Coronary artery (tissue), 2 donors: ENCODE measurements at regions not wholly inside any gene's neighbourhood (a gene's known extent, or its start where the extent isn't known, plus 50 kb on each side); places are given as distances from the start of the nearest gene placed in this dataset.

Experiments
- DNase-seq: peaks from one replicate; pipeline ENCODE4 v3.0.0-alpha.2; 2017; ENCODE audit warnings: low spot score
- H3K27ac ChIP-seq, 2 donors: fragments of 200-600 bp; sonication (generic); one replicate each; pipeline ENCODE4 v1.5.1; 2016 to 2019
- H3K4me3 ChIP-seq: fragments of 200-600 bp; sonication (generic); 2 replicates; pipeline ENCODE4 v1.5.1; 2016; ENCODE audit warnings: mild to moderate bottlenecking, moderate library complexity
- CTCF ChIP-seq: fragments of 200-600 bp; sonication (generic); IDR thresholded peaks from one replicate; pipeline ENCODE4 v1.5.1; 2019; ENCODE audit warnings: antibody characterized with exemption

- DNase-seq, result peak; percentile 41
- TF ChIP-seq CTCF, result no peak
- Histone ChIP-seq H3K4me3 (no peak overlapping the region), H3K27ac (no peak overlapping the region)
Measured at GRCh38 chr12:131494741-131495524, 216.0 kb upstream of the SFSWAP start.

GRCh38 chr12:131497966-131498365 is 212.9 kb upstream of the SFSWAP start:
- H3K4me3 ChIP-seq, result no peak overlapping the region
- TF ChIP-seq CTCF, result no peak
- H3K27ac ChIP-seq, result no peak overlapping the region
- no peak for DNase-seq

GRCh38 chr12:131499160-131499863 is 211.6 kb upstream of the SFSWAP start:
- no peak for TF ChIP-seq CTCF
- peak; percentile 64 for DNase-seq
- H3K27ac ChIP-seq, result no peak overlapping the region
- no peak overlapping the region for H3K4me3 ChIP-seq

- no peak overlapping the region for H3K4me3 ChIP-seq
Measured at GRCh38 chr12:131499864-131500190, 211.1 kb upstream of the SFSWAP start.

GRCh38 chr12:131500564-131500963 is 210.3 kb upstream of the SFSWAP start:
- no peak overlapping the region for H3K4me3 ChIP-seq
- TF ChIP-seq CTCF, result no peak
- no peak overlapping the region for H3K27ac ChIP-seq
- peak; percentile 53 for DNase-seq

More at GRCh38 chr12:131499864-131500190, 211.1 kb upstream of the SFSWAP start:
- no peak for TF ChIP-seq CTCF
- H3K27ac ChIP-seq, result no peak overlapping the region
- no peak for DNase-seq

- H3K27ac ChIP-seq, result no peak overlapping the region
- TF ChIP-seq CTCF, result no peak
Measured at GRCh38 chr12:131505561-131505960, 205.3 kb upstream of the SFSWAP start.

GRCh38 chr12:131506426-131506825 is 204.5 kb upstream of the SFSWAP start:
- TF ChIP-seq CTCF, result no peak
- Histone ChIP-seq H3K27ac (no peak overlapping the region), H3K4me3 (no peak overlapping the region)
- peak; percentile 21 for DNase-seq

More at GRCh38 chr12:131505561-131505960, 205.3 kb upstream of the SFSWAP start:
- H3K4me3 ChIP-seq, result no peak overlapping the region
- peak; percentile 28 for DNase-seq
